SW 1271 (cell line): ENCODE measurements at regions not wholly inside any gene's neighbourhood (a gene's known extent, or its start where the extent isn't known, plus 50 kb on each side); places are given as distances from the start of the nearest gene placed in this dataset.
"Not testable (repeated sequence)": the region's sequence is repeated elsewhere in the genome, so short reads cannot be mapped to it uniquely, and the experiment has no call there.

Source experiments
- DNase-seq, 2 experiments: peaks; one replicate each; lab custom pipeline; 2025; lab: John Stamatoyannopoulos, UW

DNA sequence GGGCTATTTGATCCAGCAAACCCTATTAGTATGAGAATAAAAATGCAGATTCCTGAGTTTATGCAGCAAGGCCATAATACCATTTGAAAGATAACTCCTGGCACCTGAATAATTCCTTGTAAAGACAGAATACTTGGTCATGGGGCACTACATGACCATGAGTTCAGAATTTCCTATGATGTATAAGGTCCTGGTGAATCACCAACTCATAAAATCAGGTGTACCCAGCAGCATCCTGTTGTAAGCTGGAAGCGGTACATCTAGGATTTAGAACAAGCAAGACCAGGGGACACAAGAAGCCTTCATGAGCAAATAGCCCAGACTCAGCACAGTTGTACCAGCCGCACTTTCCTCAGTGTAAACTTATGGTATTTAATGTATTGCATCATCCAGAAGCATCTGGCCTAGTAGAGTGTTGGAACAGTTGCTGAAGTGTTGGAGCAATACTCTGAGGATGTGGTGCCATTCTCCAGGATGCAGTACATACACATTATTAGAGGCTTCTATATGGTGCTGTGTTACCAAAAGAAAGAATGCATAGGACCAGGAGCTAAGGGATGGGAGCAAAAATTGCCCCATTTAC, 233.4 kb downstream of the SQOR start:
- DNase-seq, result no peak

DNA sequence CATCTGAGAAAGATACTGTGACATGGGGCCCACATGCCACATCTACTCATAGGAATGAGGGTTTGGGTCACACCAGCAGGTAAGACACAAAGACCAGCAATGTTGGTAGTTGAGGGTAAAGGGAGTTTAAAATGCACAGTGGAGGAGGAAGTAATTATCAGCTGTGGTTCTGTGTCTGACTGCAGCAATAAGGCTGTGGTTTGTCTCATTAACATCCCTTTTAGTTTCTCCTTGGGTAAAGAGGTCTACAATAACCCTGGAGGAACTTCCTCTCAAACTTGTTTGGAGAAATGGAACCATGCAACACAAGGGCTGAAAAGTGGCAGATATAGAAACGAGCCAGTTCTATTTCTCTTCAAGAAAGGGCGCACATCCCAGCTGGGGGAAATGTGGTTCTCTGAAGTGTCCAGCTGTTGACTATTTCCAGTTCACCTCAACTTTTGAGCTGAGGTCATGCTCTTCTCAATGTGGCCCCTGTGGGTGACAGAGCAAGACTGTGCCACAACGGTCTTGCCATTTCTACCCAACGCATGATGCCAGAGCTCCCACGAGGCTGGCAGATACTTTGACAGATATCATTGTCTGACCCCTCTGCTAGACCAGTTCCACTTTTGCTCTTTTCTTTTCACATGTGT, 234.3 kb downstream of the SQOR start:
- no peak for DNase-seq

- DNase-seq, result no peak
These were observed 236.5 kb downstream of the SQOR start for GRCh38 chr15:45871121-45871855.

DNA sequence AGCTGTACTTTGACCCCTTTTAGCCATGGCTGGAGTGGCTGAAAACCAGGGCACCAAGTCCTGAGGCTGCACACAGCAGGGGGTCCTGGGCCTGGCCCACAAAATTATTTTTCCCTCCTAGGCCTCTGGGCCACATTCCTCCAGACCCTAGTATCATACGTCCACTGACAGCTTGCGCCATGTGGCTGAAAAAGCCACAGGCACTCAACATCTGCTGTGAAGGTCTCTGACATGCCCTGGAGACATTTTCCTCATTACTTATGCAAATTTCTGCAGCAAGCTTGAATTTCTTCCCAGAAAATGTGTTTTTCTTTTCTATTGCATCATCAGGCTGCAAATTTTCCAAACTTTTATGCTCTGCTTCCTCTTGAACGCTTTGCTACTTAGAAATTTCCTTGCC, 239.0 kb downstream of the SQOR start:
- DNase-seq, result no peak

GRCh38 chr15:45874566-45874965, 239.7 kb downstream of the SQOR start:
- not testable (repeated sequence) for DNase-seq

GRCh38 chr15:45884289-45884688, 249.5 kb downstream of the SQOR start:
- no peak for DNase-seq

DNA sequence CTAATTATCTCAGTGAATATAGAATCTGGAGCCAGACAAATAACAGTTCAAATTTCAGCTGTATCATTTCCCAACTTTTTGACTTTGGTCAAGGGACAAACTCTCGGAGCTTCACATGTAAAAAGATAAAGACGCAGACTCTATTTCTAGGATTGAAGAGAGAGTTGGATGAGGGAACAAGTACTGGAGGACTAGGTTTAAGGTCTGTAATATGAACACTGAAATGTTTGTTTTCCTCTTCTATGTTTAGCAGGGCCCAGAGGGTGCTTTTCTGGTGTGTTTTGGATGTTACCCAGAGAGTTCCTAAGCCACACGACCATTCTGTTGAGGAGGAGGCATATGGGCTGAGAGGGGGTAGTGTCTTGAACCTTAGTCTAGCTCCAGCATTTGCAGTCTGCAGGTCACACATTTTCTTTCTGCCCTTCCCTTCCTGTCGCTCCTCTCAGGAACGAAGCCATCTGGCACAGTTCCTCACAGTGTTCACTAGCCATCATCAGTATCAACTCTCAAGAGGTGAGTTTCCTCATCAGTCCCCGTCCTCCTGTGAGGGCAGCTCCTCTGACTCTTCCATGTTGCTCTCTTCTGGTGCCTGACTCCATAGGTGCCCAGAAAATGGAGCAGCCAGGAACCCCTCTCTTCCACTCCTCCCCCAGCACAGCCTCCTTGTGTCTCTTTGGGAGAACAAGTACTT, 250.1 kb downstream of the SQOR start:
- no peak for DNase-seq

DNA sequence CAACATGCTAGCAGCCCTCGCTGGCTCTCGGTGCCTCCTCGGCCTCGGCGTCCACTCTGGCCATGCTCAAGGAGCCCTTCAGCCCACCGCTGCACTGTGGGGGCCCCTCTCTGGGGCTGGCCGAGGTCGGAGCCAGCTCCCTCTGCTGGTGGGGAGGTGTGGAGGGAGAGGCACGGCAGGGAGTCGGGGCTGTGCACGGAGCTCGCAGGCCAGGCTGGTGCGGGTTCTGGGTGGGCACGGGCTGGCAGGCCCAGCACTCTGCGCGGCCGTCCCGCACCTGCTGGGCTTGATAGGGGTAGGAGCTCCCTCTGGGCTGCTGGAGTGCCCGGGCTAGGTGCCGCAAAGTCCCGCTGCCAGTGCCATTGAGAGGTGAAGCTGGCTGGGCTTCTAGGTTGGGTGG, 251.0 kb downstream of the SQOR start:
- DNase-seq, result no peak

DNA sequence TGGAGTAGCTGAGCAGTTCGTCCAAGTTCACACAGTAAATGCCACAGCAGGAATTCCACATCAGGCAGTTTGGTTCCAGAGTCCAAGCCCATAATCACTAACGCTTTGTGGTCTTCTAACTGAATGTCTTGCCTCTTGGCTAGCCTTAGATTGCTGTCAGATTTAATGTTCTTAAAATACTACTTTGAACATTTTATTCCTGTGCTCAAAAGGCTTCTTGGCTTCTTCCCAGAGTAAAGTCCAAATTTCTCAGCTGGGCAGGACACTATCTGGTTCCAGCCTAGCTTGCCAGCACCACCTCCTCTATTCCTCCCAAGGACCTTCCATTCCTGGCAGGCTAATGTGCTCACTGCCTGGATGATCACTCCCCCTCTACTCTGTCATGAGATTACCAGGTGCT, 256.9 kb downstream of the SQOR start:
- DNase-seq, result no peak

GRCh38 chr15:45892182-45892581, 257.4 kb downstream of the SQOR start:
- no peak for DNase-seq

GRCh38 chr15:45903283-45903682, 268.5 kb downstream of the SQOR start:
- DNase-seq, result no peak

DNA sequence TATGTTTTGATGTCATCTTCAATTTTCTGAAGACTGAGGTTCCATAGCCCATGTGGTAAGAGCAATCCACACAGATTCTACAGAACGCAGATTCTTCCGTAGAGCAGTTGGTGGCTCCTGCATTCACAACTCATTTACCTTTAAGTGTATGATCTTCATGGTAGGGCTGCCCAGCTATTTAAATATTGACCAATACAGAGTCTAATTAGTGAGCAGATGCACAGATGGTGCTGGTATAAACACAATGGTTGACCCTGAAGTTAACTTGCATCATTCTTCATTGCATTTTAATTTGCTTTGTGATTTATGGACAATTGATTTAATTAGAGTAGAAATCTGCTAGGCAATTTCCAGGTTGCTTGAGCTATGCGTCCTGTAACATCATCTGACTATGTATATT, 269.2 kb downstream of the SQOR start:
- DNase-seq, result no peak

GRCh38 chr15:45906230-45906629, 271.4 kb downstream of the SQOR start:
- no peak for DNase-seq

GRCh38 chr15:45910671-45911070, 275.8 kb downstream of the SQOR start:
- DNase-seq, result no peak

- DNase-seq, result no peak
These were observed 278.6 kb downstream of the SQOR start for GRCh38 chr15:45913451-45913850.

GRCh38 chr15:45914425-45914824, 279.6 kb downstream of the SQOR start:
- DNase-seq, result no peak

- no peak for DNase-seq
These were observed 284.0 kb downstream of the SQOR start for GRCh38 chr15:45918839-45919238.

DNA sequence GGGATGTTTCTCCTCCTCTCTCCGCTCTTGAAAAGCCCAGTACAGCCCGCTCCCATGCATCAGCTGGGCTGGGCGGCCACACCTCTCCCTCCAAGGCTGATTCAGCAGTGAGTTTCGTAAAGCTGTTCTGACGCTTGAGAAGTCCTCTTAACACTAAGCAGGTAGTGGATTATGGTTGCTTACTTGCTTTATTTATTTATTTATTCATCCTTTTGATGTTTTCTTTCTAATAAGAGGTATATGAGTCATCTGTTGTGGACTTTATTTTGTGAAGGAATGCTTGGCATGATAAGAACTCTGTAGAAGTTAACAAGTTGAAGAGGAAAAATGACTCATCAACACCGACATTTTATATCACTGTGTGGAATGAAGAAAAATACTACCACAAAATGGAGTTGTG, 285.0 kb downstream of the SQOR start:
- DNase-seq, result peak in 1 of 2 experiments; percentile 59

DNA sequence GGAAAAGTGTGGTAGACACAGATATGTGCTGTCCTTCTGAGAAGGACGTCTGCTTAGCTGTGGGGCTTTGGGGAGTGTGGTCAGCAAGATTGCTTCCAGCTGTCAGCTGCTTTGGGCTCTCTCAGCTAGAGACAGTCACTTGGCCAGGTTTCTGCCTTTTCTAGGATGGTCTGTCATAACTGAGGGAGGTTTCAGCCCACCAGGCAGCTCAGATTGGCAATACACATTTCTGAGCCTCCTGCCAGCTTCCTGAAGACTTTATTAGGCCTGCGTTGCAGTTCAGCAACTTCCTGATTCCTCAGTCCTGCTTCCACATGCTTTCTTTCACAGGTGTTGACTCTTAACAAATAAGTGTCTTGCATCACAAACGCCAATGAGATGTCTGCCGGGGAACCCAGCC, 286.5 kb downstream of the SQOR start:
- DNase-seq, result no peak

DNA sequence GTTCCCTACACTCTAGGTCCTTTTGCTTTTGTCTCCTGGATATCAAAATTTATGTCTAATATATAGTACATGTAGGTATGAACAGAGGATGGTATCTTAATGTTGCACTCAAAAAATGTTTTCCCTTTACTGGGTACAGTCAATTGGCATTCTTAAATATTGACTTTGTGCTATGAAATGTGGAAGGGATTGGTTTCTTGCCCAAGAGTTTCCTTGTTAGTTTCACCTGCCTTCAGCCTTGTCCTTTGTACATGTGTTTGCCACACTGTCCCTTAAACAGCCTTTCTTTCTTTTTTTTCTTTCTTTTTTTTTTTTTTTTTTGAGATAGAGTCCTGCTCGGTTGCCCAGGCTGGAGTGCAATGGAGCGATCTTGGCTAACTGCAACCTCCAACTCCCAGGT, 287.1 kb downstream of the SQOR start:
- DNase-seq, result no peak

DNA sequence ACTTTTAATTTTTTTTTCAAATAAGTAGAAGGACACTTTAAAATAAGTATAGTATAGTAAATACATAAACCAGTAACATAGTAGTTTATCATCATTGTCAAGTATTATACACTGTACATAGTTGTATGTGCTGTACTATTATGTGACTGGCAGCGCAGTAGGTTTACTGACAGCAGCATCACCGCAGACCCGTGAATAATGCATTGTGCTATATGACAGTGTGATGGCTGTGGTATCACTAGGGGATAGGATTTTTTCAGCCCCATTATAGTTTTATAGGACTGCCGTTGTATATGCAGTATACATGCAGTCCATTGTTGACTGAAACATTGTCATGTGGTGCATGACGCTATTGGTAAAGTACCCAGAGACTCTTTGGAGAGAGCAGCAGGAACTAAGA, 306.5 kb downstream of the SQOR start:
- no peak for DNase-seq

GRCh38 chr15:45943240-45943639, 308.4 kb downstream of the SQOR start:
- no peak for DNase-seq

DNA sequence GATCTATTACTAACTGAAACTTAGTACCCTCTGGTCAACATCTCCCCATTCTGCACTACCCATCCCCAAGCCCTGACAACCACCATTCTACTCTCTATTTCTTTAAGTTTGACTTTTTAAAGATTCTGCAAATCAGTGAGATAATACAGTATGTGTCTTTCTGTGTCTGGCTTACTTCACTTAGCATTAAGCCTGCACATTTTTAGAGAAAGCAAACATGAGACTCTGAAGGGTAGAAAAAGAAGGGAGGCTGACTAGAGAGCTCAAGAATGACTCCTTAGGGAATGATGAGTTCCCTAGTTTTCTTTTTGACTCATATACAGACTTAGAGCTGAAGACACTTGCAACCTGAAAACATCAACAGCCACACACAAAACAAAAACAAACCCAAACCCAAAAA, 311.3 kb downstream of the SQOR start:
- DNase-seq, result no peak
